AG04449 (cell line): ENCODE measurements at regions not wholly inside any gene's neighbourhood (a gene's known extent, or its start where the extent isn't known, plus 50 kb on each side); places are given as distances from the start of the nearest gene placed in this dataset.

Experiments used
- CTCF ChIA-PET: fragments of 350-600 bp; formaldehyde crosslinking; extraction: SDS; loops from one replicate; lab custom pipeline; 2021; ENCODE audit warnings: antibody characterized with exemption; lab: Yijun Ruan, JAX
- POLR2A ChIA-PET: fragments of 400-600, 350-600 bp; formaldehyde crosslinking; extraction: SDS; loops from one replicate; lab custom pipeline; 2020; ENCODE audit warnings: antibody characterized with exemption, inconsistent platforms; lab: Yijun Ruan, JAX
- DNase-seq: peaks from one replicate; pipeline ENCODE4 v3.0.0-alpha.2; 2010; ENCODE audit warnings: low read depth, low spot score
- H3K4me3 ChIP-seq: 2 replicates; pipeline ENCODE4 v1.5.1; 2011; ENCODE audit warnings: low read depth, mild to moderate bottlenecking, control low read depth, low read length
- TF ChIP-seq, protein P1 (sequence below): IDR thresholded peaks from one replicate; pipeline ENCODE4 v1.5.1; 2011; ENCODE audit warnings: mild to moderate bottlenecking, moderate library complexity, low read length, control low read depth, inconsistent platforms; ENCODE audit not compliant: insufficient read depth; ENCODE audit errors: missing control alignments

DNA sequence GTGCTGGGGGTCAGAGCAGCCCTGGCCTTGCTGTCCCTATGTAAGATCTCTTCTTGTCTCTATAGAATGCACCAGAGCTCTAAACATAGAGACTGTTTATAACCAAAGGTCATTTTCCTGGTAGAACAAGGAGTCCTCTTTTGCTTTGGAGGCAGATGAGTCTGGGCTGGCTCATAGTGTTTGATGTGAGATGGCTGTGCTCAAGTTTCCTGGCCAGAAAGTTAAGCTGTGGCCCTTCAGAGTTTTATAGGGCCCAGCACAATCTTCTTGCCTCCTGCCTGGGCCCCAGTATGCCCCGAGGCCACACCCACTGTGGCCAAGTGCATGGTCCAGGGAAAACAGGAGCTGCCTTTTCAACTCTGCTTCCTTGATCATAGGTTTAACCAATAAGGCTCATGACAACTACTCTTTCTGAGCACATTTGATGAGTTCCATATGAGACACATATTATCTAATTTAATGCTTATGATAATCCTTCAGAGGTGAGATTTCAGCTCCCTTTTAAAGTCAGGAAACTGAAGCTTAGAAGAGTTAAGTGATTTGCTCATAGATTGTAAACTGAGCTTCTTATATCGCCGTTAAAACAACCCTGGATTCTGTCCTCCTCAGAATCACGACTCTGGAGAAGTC, 66.3 kb downstream of the MYCN start:
- CTCF ChIA-PET = no interaction called here
- no peak for DNase-seq
- no peak overlapping the region for H3K4me3 ChIP-seq
- POLR2A ChIA-PET = no interaction called here
- TF ChIP-seq, protein P1, sequence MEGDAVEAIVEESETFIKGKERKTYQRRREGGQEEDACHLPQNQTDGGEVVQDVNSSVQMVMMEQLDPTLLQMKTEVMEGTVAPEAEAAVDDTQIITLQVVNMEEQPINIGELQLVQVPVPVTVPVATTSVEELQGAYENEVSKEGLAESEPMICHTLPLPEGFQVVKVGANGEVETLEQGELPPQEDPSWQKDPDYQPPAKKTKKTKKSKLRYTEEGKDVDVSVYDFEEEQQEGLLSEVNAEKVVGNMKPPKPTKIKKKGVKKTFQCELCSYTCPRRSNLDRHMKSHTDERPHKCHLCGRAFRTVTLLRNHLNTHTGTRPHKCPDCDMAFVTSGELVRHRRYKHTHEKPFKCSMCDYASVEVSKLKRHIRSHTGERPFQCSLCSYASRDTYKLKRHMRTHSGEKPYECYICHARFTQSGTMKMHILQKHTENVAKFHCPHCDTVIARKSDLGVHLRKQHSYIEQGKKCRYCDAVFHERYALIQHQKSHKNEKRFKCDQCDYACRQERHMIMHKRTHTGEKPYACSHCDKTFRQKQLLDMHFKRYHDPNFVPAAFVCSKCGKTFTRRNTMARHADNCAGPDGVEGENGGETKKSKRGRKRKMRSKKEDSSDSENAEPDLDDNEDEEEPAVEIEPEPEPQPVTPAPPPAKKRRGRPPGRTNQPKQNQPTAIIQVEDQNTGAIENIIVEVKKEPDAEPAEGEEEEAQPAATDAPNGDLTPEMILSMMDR = no peak

DNA sequence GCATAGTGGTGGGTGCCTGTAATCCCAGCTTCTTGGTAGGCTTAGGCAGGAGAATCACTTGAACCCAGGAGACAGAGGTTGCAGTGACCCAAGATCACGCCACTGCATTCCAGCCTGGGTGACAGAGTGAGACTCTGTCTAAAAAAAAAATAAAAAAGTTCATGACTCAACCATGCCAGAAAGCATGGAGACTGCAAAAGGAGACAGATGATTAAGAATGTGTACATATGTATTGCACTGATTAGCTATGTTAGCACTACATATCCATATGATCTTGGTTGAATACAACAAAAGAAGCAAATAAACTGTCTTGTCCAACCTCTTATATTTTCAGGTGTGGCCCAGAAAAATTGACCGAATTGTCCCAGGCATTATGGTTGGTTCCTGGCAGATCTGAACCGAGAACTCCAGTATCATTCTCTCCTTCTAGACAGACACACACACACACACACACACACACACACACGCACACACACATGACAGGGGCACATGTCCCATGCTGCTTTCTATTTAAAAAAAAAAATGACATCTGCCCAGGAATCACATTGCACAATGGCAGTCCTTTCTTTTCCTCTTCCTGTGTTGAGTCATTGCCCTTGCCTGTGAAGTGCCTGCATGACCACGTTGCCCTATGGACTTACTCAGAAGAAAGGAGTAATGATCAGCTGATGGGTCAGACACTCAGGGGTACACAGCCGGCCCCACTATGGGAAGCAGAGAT, 65.6 kb downstream of the MYCN start:
- ChIA-PET CTCF (no interaction called here), POLR2A (no interaction called here)
- TF ChIP-seq, protein P1 = no peak
- no peak overlapping the region for H3K4me3 ChIP-seq
- DNase-seq = no peak

DNA sequence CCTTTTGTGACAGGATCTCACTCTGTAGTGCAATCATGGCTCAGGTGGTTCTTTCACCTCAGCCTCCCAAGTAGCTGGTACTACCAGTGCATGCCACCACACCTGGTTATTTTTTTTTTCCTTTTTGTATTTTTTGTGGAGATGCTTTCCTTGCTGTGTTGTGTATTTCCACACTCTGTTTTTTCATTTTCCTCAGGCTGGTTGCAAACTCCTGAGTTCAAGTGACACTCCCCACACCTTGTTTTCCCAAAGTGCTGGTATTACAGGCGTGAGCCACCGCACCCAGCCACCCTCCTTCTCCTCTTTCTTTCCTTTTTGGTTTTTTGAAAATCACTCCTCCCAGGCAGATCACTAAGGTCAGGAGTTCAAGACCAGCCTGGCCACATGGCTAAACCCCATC, 65.0 kb downstream of the MYCN start:
- ChIA-PET CTCF (no interaction called here), POLR2A (no interaction called here)
- DNase-seq = no peak
- no peak overlapping the region for H3K4me3 ChIP-seq
- TF ChIP-seq, protein P1 = no peak

DNA sequence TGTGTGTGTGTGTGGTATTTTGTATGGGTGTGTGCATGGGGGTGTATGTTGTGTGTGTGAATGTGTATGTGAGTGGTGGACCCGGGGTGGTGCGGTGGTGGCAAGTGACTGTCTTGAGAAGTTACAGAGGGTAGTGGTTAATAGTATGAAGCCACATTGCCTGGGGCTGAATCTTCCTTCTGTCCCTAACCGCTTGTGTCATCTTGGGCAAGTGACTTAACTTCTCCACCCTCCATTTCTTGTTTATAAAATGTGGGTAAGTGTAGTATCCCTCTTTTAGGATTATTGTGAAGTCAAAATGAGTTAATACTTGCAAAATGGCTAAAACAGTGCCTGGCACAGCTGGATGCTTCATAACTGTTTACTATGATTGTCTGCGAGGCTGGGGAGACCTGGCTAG, 63.5 kb downstream of the MYCN start:
- no peak overlapping the region for H3K4me3 ChIP-seq
- no peak for DNase-seq
- POLR2A ChIA-PET = no interaction called here
- TF ChIP-seq, protein P1 = no peak
- CTCF ChIA-PET = no interaction called here

DNA sequence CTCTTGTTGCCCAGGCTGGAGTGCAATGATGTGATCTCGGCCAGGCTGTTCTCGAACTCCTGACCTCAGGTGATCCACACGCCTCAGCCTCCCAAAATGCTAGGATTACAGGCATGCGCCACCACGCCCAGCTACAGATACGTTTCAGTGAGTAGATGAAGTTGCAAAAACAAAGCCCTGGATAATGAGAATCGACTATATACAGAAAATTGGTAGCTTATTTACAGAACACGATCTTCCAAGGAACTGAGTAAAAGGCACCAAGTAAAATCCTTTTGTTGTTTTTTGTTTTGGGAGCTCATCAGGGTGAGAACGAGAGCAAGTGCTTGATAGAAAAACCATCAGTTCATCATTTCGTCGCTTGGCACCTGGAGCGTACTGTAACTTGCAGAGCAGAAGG, 62.8 kb downstream of the MYCN start:
- H3K4me3 ChIP-seq = no peak overlapping the region
- ChIA-PET CTCF (no interaction called here), POLR2A (no interaction called here)
- no peak for DNase-seq
- TF ChIP-seq, protein P1 = no peak

DNA sequence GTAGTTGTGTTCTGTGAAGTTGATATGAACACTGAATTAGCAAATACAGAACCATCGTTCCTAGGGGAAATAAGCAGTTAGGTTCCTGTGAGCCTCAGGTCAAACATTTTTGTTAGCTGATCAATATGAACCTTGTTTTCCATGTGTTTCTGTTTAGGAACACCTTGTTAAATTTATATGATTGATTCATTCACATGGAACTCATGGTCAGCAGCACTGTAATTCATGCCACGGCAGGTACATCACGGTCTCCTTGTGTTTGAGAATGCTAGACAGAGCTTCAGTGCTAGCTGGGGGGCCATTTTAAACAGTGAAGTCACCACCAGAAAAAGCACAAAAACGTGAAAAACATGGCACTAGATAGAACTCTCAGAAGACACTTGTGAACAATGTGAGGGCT, 62.2 kb downstream of the MYCN start:
- ChIA-PET POLR2A (no interaction called here), CTCF (no interaction called here)
- DNase-seq = no peak
- TF ChIP-seq, protein P1 = no peak
- no peak overlapping the region for H3K4me3 ChIP-seq
